ENCODE measurements at regions not wholly inside any gene's neighbourhood (a gene's known extent, or its start where the extent isn't known, plus 50 kb on each side); places are given as distances from the start of the nearest gene placed in this dataset.

DNA sequence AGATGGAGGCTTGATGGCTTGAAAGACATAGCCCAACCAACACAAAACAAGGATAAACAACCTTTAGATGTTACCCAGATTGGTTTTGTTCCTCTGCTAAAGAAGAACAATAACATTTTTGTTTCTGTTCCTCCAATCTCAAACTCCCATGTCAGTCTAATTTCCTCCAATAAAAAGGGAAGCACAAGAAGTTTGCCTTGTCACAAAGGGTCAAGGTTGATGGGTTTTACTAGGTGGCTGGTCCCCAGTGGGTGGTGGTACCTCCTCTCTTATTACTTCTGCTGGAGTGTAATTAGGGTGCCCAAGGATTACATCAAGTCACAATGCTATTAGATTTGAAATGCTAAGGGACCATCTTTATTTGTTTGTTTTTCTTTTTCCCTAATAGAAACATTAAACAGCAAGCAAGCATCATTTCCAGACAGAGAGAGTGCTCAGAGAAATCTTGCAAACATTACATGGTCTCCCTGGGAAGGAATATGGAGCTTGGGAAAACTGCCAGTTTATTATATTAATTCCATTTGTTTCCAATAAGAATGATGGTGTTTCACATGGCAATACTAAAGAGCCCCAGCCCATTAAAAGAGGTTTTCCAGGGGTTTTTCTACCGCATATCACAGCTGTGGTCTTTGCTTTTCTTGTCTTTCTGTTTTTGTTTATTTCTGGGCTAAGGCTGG, 78.3 kb upstream of the AOAH start:
- no peak overlapping the region for H3K4me3 ChIP-seq (ENCODE audit: low read depth, low read length)
- TF ChIP-seq, protein P1, sequence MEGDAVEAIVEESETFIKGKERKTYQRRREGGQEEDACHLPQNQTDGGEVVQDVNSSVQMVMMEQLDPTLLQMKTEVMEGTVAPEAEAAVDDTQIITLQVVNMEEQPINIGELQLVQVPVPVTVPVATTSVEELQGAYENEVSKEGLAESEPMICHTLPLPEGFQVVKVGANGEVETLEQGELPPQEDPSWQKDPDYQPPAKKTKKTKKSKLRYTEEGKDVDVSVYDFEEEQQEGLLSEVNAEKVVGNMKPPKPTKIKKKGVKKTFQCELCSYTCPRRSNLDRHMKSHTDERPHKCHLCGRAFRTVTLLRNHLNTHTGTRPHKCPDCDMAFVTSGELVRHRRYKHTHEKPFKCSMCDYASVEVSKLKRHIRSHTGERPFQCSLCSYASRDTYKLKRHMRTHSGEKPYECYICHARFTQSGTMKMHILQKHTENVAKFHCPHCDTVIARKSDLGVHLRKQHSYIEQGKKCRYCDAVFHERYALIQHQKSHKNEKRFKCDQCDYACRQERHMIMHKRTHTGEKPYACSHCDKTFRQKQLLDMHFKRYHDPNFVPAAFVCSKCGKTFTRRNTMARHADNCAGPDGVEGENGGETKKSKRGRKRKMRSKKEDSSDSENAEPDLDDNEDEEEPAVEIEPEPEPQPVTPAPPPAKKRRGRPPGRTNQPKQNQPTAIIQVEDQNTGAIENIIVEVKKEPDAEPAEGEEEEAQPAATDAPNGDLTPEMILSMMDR (IDR thresholded peaks at IDR 0.05; ENCODE audit: borderline replicate concordance, insufficient read depth, low read depth, low read length): no peak

DNA sequence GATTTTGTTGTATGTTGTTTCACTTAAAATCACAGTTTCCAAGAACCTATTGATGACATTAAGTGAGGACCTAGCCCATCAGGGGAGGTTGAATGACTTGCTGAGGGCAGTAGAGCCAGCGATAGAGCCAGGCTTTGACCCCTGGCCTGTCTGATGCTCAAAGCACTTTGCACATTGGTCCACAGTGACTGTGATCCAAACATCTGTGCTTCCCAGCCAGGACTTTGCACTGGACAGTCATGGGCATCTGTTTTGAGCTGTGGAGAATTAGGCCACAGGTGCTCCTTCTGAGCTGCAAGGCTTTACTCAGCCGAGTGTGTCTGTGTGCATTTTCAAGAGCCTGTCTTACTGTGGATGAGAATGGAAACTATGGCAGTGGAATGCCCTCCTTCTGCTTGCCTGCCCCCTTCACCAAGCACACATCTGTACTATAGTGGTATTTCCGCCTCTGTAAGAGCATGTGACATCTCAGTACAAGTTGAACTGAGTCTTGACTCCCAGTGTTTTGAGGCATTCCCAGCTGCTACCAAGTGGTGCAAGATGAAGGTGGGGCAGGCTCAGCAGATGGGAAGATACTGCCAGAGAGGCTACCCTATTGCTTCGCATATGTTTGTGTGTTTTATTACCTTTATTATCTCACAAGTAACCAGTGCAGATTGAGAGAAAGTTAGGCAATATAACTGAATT, 72.7 kb upstream of the AOAH start:
- no peak overlapping the region for H3K4me3 ChIP-seq (ENCODE audit: low read depth, low read length)
- TF ChIP-seq, protein P1 (IDR thresholded peaks at IDR 0.05; ENCODE audit: borderline replicate concordance, insufficient read depth, low read depth, low read length): no peak

DNA sequence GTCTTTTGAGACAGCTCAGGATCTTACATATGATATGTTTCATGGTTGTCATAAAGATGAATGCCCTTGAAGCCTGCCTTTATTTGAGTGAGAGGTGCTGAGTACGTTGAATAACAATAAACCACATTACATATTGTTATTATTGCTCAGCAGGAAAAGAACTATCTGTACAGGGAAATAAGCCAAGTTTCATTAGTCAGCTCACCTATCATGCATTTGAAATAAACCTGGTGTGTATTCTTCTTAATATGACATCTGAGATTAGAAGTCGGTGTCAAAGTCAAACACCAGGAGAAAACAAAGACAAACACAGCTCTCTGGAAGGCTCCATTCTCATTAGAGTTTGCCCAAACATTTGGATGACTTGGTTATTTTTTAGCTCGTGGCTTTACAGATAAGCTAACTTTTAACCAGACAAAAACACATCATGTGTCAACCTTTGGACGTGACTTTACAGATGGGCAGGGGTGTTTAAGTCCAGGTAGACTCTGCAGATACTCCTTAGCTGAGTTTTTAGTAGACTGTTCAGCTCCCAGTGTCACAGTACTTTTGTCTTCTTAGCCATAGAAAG, 71.2 kb upstream of the AOAH start:
- no peak overlapping the region for H3K4me3 ChIP-seq (ENCODE audit: low read depth, low read length)
- TF ChIP-seq, protein P1 (IDR thresholded peaks at IDR 0.05; ENCODE audit: borderline replicate concordance, insufficient read depth, low read depth, low read length): no peak

DNA sequence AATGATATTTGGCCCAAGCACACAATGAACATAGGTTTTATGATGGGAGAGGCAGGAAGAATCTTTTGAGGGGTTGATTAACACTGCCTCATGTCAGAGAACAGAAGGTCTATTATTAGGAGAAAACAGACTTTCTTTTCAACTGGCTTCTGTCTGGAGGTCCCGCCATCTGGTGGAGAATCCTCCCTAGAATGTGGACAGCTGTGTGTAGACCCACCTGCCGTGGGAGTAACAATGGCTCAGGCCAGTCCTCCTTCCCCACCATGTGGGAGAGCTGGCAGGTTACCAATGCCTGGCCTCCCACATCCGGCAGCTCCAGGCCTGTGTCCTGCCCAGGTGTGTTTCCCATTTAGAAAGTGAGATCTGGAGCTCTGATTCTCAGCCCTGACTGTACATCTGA, 70.4 kb upstream of the AOAH start:
- TF ChIP-seq, protein P1 (IDR thresholded peaks at IDR 0.05; ENCODE audit: borderline replicate concordance, insufficient read depth, low read depth, low read length): 0 out of 2 replicates have a peak, but pooled peaks have one; percentile 2
- no peak overlapping the region for H3K4me3 ChIP-seq (ENCODE audit: low read depth, low read length)

DNA sequence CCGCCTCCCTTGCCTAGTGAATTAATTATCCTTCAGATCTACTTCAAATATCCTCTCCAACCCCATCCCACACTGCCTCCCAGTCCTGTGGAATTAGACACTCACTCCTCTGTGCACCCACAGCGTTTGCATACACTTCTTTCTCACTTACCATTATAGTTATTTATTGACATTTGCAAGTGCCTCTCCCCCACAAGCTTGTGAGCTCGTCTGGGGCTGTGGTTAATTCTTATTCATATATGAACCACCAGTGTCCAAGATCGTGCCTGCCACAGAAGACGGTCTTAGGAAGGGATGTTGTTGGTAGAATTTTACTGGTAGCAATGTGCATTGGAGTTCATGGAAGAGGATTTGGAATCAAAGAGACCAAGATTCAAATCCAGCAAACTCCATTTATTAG, 68.1 kb upstream of the AOAH start:
- TF ChIP-seq, protein P1 (IDR thresholded peaks at IDR 0.05; ENCODE audit: borderline replicate concordance, insufficient read depth, low read depth, low read length): no peak
- H3K4me3 ChIP-seq (ENCODE audit: low read depth, low read length): no peak overlapping the region

DNA sequence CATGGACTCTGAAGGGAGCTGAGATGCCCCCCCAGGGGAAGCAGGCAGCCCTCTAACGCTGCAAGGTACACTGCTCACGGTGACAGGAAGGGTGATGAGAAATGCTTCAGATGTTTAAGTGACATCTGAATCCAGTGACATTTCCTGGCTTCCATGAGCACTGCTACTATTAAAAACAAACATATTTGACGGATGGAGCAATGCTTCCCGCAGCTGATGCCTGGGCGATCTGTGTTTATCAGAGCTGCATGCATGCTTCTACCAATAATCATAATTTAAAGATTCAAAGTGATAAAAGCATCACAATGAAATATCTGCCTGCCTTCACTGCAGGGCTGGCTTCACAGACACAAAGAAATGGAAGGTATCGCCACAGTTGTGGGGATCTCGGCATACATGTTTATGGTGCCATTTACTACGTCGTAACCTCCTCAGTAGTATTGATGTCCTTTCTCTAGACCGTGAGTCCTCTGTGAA, 66.1 kb upstream of the AOAH start:
- H3K4me3 ChIP-seq (ENCODE audit: low read depth, low read length): no peak overlapping the region
- TF ChIP-seq, protein P1 (IDR thresholded peaks at IDR 0.05; ENCODE audit: borderline replicate concordance, insufficient read depth, low read depth, low read length): no peak
